Activated CD8-positive, alpha-beta memory T cell treated with anti-CD3 and anti-CD28 coated beads, Interleukin-2, amount 50 U/mL, for 24 hours (primary cell): ENCODE measurements at regions not wholly inside any gene's neighbourhood (a gene's known extent, or its start where the extent isn't known, plus 50 kb on each side); places are given as distances from the start of the nearest gene placed in this dataset.

Source experiments
- DNase-seq: peaks from one replicate; pipeline ENCODE4 v3.0.0-alpha.2; 2020; ENCODE audit errors: extremely low read depth

DNA sequence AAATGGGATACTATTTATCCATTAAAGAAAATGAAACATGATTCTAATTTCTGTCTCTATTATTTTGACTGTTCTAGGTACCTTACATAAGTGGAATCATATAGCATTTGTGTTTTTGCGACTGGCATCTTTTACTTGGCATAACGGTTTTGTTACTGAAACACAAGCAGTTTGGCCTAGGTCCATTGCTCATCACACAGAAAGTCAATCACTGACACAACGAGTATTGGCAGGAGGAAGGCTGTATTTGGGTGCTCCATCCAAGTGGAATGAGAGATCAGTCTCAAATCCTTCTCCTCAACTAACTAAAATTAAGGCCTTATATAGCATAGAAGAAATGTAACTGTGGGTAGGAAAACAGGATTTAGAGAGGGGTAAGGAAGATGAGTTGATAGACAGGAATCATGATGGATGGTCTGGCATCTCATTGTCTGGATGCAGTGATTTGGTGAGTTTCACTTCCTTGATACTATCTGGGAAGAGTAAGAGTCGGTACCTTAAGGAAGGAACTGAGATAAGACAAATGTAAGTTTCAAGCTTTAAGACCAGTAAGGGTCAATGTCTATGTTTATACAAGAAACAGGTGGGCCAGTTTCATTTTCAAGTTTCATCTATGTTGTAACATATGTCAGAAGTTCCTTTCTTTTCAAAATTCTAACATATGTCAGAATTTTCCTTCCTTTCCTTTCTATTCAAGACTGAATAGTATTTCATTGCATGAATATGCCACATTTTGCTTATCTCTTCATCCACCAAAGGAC lies 276.9 kb upstream of the RAB6C start:
- no peak for DNase-seq

DNA sequence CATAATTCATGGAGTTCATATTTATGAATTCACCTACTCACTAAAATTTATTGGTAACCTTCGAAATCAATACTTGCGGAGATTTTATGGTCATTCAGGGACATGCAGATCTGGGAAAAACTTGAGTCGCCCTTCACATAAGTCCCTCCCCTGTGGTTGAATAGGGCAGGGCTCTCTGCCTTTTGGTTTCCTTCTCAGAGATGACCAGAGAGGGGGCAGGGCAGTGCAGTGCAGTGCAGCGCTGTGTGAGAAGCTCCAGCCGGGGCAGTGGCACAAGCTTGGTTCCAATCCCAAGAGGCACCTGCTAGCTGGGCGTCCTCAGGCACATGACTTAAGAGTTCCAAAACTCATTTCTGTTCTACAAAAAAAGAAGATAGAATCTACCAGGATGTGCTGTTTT lies 274.4 kb upstream of the RAB6C start:
- DNase-seq, result no peak

DNA sequence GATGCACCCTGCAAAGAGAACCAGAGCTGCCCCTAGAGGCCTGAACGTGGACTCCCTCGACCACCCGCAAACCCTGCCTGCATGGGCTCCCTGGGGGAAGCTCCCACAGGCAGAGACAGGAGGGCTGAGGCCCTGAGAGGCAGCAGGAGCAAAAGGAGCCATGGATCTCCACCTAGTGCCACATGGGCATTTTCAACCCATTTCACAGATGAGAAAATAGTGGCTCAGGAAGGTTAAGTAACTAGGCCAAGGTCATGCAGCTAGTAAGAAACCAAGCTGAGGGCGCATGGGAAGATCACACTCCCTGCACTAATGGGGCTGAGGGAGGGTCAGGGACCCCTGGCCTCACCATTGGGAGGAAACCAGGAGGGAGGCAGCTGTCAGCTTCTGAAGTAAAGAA lies 271.7 kb upstream of the RAB6C start:
- DNase-seq, result no peak

GRCh38 chr2:129708221-129708967 lies 271.1 kb upstream of the RAB6C start:
- DNase-seq, result no peak

- DNase-seq, result no peak
Observed at GRCh38 chr2:129709001-129709955, 270.2 kb upstream of the RAB6C start.

DNA sequence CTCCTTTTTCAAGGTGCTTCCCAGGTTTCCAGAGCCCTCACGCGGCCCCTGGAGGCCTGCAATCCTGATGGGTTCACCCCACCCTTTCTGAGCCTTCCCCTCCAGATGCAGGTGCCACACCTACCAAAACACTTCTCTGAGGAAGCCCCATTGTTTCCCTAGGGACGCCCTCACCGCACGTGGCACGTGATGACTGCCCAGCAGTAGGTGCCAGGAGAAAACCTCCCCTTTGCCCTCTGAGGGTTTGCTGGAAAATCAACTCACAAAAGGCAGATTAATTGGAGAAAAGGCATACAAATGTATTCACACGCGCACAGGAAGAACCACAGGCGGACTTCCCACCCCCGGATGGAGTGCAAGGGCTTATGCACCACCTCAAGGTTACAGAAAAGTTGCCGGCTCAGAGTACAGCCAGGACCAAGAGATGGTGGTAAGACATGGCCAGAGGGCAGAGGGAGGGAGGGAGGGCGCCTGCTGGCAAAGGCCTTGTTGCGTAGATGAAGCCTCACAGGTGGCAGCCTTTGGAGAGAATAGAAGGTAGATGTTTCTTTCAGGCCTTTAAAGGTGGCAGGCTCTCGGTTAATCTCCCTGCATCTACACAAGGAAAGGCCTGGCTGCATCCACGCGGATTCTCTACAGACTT lies 269.4 kb upstream of the RAB6C start:
- no peak for DNase-seq

- no peak for DNase-seq
Observed at GRCh38 chr2:129710670-129711495, 268.6 kb upstream of the RAB6C start.

DNA sequence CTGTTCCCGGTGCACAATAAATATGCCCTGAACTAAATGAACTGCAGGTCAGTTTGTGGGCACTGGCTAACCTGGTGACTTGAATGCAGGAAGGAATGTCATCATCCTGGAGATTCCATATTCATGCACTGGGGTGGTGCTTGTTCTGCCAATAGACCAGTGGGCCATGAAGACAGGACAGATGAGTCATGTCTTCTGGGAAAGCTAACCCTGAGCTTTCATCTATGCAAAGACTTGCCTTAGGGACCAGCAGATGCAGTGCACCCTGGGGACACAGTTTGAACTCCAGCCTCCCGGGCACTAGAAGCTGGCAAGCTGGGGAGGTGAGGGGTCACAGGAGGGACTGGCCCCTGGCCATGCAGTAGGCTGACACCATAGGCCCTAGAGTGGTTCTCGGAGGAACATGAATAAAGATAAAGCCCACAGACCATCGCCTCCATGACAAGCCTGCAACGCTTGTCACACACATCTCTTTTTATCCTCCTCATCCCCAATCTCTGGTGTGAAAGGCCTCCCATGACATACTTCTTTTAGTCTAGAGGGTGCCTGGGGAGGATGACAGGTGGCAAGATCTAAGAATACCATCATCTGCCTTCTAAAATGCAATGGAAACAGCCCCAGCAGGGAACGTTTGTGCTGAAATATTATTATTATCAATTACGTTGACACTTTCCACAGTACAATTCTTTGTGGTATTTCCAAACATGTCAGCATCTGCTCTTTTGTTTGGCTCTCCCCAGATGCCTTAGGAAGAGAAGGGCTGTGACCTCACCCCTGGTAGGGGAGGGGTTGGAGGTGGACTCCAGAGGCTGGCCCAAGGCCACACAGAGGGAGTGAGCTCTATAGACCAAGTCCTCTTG lies 267.4 kb upstream of the RAB6C start:
- no peak for DNase-seq

DNA sequence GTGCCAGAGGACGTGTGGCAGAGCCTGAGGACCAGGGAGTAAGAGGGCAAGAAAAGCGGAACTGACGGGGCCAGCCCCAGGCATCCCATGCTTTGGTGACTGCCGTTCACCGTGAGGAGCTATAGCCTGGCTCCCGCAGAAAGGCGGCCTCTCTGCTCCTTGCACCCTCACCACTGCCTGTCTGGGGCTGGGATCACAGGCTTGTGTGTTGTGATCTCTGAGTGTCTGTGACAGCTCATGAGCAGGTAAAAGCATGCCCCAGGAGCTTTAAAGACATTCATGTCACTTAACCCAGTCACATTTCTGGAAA lies 266.8 kb upstream of the RAB6C start:
- no peak for DNase-seq

DNA sequence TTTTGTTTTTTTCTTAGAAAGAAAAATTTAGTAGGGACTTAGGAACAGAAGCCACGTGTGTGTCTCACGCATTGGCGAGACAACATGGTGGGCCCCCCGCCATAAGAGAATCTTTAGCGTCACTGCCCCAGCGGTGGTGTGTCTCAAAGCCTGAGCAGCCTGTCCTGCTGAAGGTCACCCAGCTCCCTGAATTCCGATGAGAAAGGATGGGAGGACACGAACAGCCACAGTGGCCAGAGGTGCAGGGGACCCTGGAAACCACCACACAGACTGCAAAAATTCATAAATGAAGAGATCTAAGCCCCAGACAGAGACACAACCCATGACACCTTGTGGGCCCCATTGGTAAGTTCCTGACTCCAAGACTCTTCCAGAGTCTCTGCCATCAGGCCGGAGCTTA lies 266.1 kb upstream of the RAB6C start:
- DNase-seq, result no peak

DNA sequence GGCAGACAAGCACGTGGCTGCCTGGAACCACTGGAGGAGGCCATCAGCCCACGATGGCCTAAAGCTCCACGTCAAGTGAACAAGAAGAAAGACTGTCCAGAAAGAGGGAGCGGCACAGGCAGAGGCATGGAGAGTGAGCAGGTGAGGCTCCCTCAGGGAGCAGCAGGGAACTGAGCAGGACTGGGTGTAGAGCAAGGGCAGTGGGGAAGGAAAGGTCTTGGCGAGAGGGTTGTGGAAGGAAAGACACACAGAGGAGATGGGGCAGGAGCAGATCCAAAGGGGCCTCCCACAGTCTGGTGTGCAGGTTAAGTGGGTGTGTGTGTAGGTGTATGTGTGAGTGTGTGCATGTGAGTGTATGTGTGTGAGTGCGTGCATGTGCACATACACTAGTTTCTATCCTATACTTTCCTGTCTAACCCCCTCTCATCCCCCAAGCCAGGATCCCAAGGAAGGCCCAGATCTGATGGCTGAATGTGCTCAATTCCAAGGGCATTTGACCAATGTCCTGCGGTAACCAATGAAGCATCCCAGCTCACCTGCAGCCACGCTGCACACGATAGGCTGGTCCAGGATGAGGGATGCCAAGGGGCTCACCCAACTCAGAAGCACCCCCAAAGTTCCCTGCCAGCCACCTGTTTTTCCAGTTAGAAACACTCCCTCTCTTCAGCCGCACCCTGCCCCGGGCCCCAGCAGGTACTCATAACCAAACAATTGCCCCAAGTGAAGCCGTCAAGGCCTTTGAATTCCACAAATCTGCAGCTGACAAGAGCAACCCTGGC lies 262.5 kb upstream of the RAB6C start:
- no peak for DNase-seq

- no peak for DNase-seq
Observed at GRCh38 chr2:129717560-129718130, 261.8 kb upstream of the RAB6C start.

GRCh38 chr2:129719335-129719734 lies 260.1 kb upstream of the RAB6C start:
- DNase-seq, result no peak

DNA sequence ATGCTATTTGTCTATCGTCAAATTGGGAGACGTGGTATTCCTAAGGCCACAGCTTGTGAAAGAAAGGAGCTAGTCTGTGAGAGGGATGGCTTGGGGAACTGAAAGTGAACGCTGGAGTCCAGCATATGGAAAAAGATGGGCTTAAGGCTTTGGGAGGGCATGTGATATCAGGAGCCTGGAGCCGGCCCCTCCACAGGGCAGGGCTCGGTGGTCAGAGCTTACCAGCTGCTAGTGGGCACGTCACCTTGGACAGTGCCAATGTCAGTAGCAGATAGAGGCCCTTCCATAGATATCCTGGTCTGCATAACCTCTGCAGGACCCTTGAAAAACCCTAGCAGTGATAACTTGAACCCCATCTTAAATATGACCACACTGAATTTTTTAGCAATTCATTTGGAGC lies 259.1 kb upstream of the RAB6C start:
- no peak for DNase-seq

GRCh38 chr2:129720761-129721160 lies 258.7 kb upstream of the RAB6C start:
- no peak for DNase-seq

DNA sequence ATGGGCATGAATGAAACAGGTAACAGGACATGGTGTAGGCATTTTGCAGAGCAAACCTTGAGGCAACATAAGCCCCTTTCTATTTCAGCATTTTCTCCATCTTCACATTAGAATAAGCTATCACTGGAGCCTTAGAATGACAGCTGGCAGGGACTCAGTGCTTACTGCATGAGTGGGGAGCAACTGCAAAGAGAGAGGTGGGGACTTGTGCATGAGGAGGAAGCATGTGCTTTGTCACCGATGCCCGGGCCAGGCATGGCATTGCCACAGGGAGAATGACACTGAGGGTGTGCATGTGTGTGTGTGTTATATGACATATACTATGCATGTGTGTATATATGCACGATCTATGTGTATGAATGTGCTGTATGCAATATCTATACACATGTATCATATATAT lies 258.2 kb upstream of the RAB6C start:
- DNase-seq, result no peak

DNA sequence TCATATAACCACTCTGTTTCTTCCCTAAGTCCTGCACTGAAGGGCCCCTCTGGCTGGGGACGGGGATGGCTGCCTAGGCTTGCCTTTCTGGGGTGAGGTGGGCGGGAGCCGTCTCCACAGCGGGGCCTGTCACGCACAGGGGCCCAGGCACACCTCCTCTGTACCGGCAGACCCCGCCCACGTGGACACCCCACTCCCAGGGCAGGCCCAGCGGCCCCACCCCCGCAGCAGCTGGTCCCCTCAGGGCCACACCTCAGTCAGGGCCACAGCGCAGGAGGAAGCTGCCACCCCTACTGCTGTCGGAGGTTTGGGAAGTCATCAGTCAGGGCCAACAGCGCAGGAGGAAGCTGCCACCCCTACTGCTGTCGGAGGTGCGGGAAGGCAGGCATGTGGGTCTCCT lies 257.6 kb upstream of the RAB6C start:
- DNase-seq, result no peak

- DNase-seq, result no peak
Observed at GRCh38 chr2:129722306-129723019, 257.0 kb upstream of the RAB6C start.
